SK-N-SH (cell line): ENCODE measurements at regions not wholly inside any gene's neighbourhood (a gene's known extent, or its start where the extent isn't known, plus 50 kb on each side); places are given as distances from the start of the nearest gene placed in this dataset.

Experiments
- CTCF ChIA-PET: fragments of 300-600, 350-600 bp; formaldehyde crosslinking; extraction: SDS; loops from one replicate; lab custom pipeline; 2021; lab: Yijun Ruan, JAX
- POLR2A ChIA-PET: fragments of 350-600 bp; sonication (Branson Sonifier 250); formaldehyde crosslinking; extraction: SDS; loops from one replicate; lab custom pipeline; 2020; ENCODE audit warnings: antibody characterized with exemption, inconsistent platforms; lab: Yijun Ruan, JAX
- DNase-seq: peaks from one replicate; pipeline ENCODE4 v3.0.0; 2012
- H2AFZ ChIP-seq: fragments of 200-600 bp; sonication (generic); 2 replicates; pipeline ENCODE4 v1.8.1; 2016; ENCODE audit warnings: antibody characterized with exemption, mild to moderate bottlenecking, low read depth
- H3F3A ChIP-seq: fragments of 200-600 bp; sonication (generic); replicated peaks from 2 replicates; pipeline ENCODE3; 2016; ENCODE audit warnings: antibody characterized with exemption, mild to moderate bottlenecking; ENCODE audit not compliant: insufficient read depth
- H3K27ac ChIP-seq, 2 experiments: fragments of 200-500 bp in 1 of 2; fragments of 200-600 bp in 1 of 2; sonication (Bioruptor generic) in 1 of 2; sonication (generic), shearing (Covaris generic) in 1 of 2; 2 replicates each; pipeline versions ENCODE4 v1.5.1 to v1.6.1; 2014 to 2016; ENCODE audit warnings: low read depth in 2 of 2, inconsistent platforms in 1 of 2, low read length in 1 of 2, mild to moderate bottlenecking in 1 of 2, mixed read lengths in 1 of 2
- H3K27me3 ChIP-seq: fragments of 200-600 bp; sonication (generic), shearing (Covaris generic); 2 replicates; pipeline ENCODE4 v1.6.1; 2016; ENCODE audit warnings: mixed run types; ENCODE audit not compliant: insufficient read depth
- H3K36me3 ChIP-seq, 2 experiments: fragments of 200-500 bp in 1 of 2; fragments of 200-600 bp in 1 of 2; sonication (Bioruptor generic) in 1 of 2; sonication (generic) in 1 of 2; replicated peaks in 1 of 2; 2 replicates each; pipeline versions ENCODE3 to v1.5.1; 2014 to 2016; ENCODE audit warnings: low read length in 1 of 2, mild to moderate bottlenecking in 1 of 2; ENCODE audit not compliant: insufficient read depth in 2 of 2, control insufficient read depth in 1 of 2
- H3K4me1 ChIP-seq, 2 experiments: fragments of 200-500 bp in 1 of 2; fragments of 200-600 bp in 1 of 2; sonication (Bioruptor generic) in 1 of 2; sonication (generic), shearing (Covaris generic) in 1 of 2; 2 replicates each; pipeline versions ENCODE4 v1.5.1 to v1.6.1; 2014 to 2016; ENCODE audit warnings: low read depth in 1 of 2, low read length in 1 of 2, mixed run types in 1 of 2; ENCODE audit not compliant: insufficient read depth in 2 of 2, control insufficient read depth in 1 of 2
- H3K4me2 ChIP-seq: fragments of 200-600 bp; sonication (generic), shearing (Covaris generic); 2 replicates; pipeline ENCODE4 v1.6.1; 2017; ENCODE audit warnings: mixed run types
- H3K4me3 ChIP-seq, 2 experiments: fragments of 200-500 bp in 1 of 2; fragments of 200-600 bp in 1 of 2; sonication (Bioruptor generic) in 1 of 2; sonication (generic), shearing (Covaris generic) in 1 of 2; 2 replicates each; pipeline versions ENCODE4 v1.5.1 to v1.8.1; 2014 to 2016; ENCODE audit warnings: low read depth in 2 of 2, inconsistent platforms in 1 of 2, low read length in 1 of 2, mild to moderate bottlenecking in 1 of 2, mixed read lengths in 1 of 2, moderate library complexity in 1 of 2
- H3K79me2 ChIP-seq: fragments of 200-600 bp; sonication (generic); 2 replicates; pipeline ENCODE4 v1.8.1; 2017; ENCODE audit warnings: mild to moderate bottlenecking; ENCODE audit not compliant: insufficient read depth
- H3K9ac ChIP-seq: fragments of 200-600 bp; sonication (generic); 2 replicates; pipeline ENCODE4 v1.6.1; 2017; ENCODE audit warnings: mixed run types
- H3K9me2 ChIP-seq: fragments of 200-600 bp; sonication (generic); 2 replicates; pipeline ENCODE4 v1.6.1; 2017; ENCODE audit warnings: mixed run types
- H3K9me3 ChIP-seq: fragments of 200-600 bp; sonication (generic); 2 replicates; pipeline ENCODE4 v1.6.1; 2017; ENCODE audit warnings: mixed run types, mild to moderate bottlenecking, moderate library complexity
- H4K20me1 ChIP-seq: fragments of 200-600 bp; sonication (generic); 2 replicates; pipeline ENCODE4 v1.6.1; 2017; ENCODE audit warnings: mild to moderate bottlenecking, mixed run types; ENCODE audit not compliant: insufficient read depth
- EZH2phosphoT487 ChIP-seq: fragments of 200-600 bp; sonication (generic); IDR thresholded peaks from 2 replicates; pipeline ENCODE4 v1.6.1; 2017; ENCODE audit warnings: low read depth, mixed run types, mild to moderate bottlenecking, antibody characterized with exemption, moderate library complexity, borderline replicate concordance
- FOXJ3 ChIP-seq: sonication (generic); formaldehyde crosslinking; IDR thresholded peaks from 2 replicates; pipeline ENCODE4 v1.5.1; 2020; ENCODE audit warnings: mild to moderate bottlenecking, missing genetic modification reagents
- GABPA ChIP-seq: IDR thresholded peaks from 2 replicates; pipeline ENCODE4 v1.4.0; 2012; ENCODE audit warnings: low read depth, mild to moderate bottlenecking
- MEF2A ChIP-seq: IDR thresholded peaks from 2 replicates; pipeline ENCODE4 v1.4.0; 2012; ENCODE audit warnings: low read depth, borderline replicate concordance
- MXI1 ChIP-seq: IDR thresholded peaks from 2 replicates; pipeline ENCODE4 v1.6.1; 2012; ENCODE audit warnings: mild to moderate bottlenecking, low read depth, low read length, improper control_type of control experiment
- RFX5 ChIP-seq: IDR thresholded peaks from 2 replicates; pipeline ENCODE4 v1.6.1; 2012; ENCODE audit warnings: mild to moderate bottlenecking, improper control_type of control experiment, low read length
- RXRA ChIP-seq: IDR thresholded peaks from 2 replicates; pipeline ENCODE4 v1.4.0; 2012; ENCODE audit warnings: low read depth, mild to moderate bottlenecking, borderline replicate concordance
- SMC3 ChIP-seq: IDR thresholded peaks from 2 replicates; pipeline ENCODE4 v1.6.1; 2012; ENCODE audit warnings: low read depth, low read length, improper control_type of control experiment
- TAF1 ChIP-seq: IDR thresholded peaks from 2 replicates; pipeline ENCODE4 v1.6.1; 2012; ENCODE audit warnings: low read depth, mild to moderate bottlenecking, low read length, moderate library complexity, borderline replicate concordance
- TEAD4 ChIP-seq: IDR thresholded peaks from 2 replicates; pipeline ENCODE4 v1.4.0; 2012; ENCODE audit warnings: mild to moderate bottlenecking, borderline replicate concordance; ENCODE audit not compliant: insufficient read depth
- YY1 ChIP-seq: IDR thresholded peaks from 2 replicates; pipeline ENCODE4 v1.4.0; 2012; ENCODE audit warnings: low read depth, mild to moderate bottlenecking
- WGBS: methylation state at CpG from one replicate; pipeline ENCODE4 v1.1.6; 2017; ENCODE audit warnings: low lambda C conversion rate; 5-methylcytosine and 5-hydroxymethylcytosine counted together
- TF ChIP-seq, protein P1 (sequence below): fragments of 150-350 bp; IDR thresholded peaks from 2 replicates; pipeline ENCODE4 v1.6.1; 2017; ENCODE audit warnings: antibody characterized with exemption, low read length, low read depth, borderline replicate concordance
- TF ChIP-seq, protein P2 (sequence below): IDR thresholded peaks from 2 replicates; pipeline ENCODE4 v1.4.0; 2012; ENCODE audit warnings: low read depth, borderline replicate concordance
- TF ChIP-seq, protein P3 (sequence below): fragments of 200-600 bp; sonication (generic); IDR thresholded peaks from 2 replicates; pipeline ENCODE4 v1.6.1; 2017; ENCODE audit warnings: antibody characterized with exemption, mild to moderate bottlenecking, moderate library complexity

DNA sequence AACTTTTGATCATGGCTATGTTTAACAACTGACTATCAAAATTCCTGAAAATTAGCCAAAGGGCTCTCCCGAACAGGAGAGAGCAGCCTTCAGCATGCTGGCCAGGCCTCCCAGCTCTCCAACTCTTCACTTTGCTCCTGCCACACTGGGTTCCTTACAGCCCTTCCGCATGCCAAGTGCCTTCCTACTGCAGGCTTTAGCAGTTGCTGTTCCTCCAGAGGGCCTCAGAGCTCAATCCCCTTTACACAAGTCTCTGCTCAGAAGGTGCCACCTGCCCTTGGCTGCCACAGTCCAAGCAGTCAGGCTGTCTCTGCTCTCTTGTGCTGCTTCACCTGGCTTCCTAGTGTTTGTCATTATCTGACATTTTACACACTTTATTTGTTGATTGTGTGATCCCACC, 553.1 kb upstream of the PPP2R3A start (continued):
- TF ChIP-seq GABPA, result no peak
- no peak for TF ChIP-seq YY1
- TF ChIP-seq MXI1, result no peak
- TF ChIP-seq, protein P1, sequence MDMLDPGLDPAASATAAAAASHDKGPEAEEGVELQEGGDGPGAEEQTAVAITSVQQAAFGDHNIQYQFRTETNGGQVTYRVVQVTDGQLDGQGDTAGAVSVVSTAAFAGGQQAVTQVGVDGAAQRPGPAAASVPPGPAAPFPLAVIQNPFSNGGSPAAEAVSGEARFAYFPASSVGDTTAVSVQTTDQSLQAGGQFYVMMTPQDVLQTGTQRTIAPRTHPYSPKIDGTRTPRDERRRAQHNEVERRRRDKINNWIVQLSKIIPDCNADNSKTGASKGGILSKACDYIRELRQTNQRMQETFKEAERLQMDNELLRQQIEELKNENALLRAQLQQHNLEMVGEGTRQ, result no peak
- no peak for TF ChIP-seq TEAD4
- no peak for TF ChIP-seq TAF1
- TF ChIP-seq MEF2A, result no peak
- no peak for TF ChIP-seq RXRA
- TF ChIP-seq RFX5, result no peak

DNA sequence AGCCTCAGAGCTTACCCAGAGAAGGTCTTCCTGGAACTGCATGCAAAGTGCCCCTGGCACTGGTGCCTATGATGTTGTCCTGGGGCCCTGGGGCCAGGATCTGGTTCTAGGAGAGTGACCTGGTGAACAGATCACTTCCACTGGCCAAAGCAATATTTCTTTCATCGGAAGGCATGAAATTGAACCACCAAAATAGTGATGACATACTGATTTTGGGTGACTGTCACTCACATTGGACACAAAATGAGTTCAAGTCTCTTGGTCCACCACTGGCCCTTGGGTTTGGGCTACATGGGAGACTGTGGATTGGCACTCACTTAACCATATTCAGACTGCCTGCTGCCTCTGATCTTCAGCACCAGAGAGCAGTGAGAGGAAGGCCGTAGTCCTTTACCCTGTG, 549.3 kb upstream of the PPP2R3A start:
- no peaks in the 10 kb centered on the region for H3K36me3 ChIP-seq
- H3K9me3 ChIP-seq, result no peaks in the 10 kb centered on the region
- no peak for DNase-seq
- H4K20me1 ChIP-seq, result no peaks in the 10 kb centered on the region
- no peak overlapping the region for H3K4me3 ChIP-seq
- CTCF ChIA-PET, result no interaction called here
- no peak overlapping the region for H3K9ac ChIP-seq
- H3K27ac ChIP-seq, result no peak overlapping the region
- no peak overlapping the region for H2AFZ ChIP-seq
- no peaks in the 10 kb centered on the region for H3K9me2 ChIP-seq
- no peaks in the 10 kb centered on the region for H3K4me1 ChIP-seq
- no peaks in the 10 kb centered on the region for H3K79me2 ChIP-seq
- no peak overlapping the region for H3K4me2 ChIP-seq
- no peaks in the 10 kb centered on the region for H3F3A ChIP-seq
- POLR2A ChIA-PET, result no interaction called here
- 14% methylated on average over 1 of the region's 2 CpGs for WGBS
- no peaks in the 10 kb centered on the region for H3K27me3 ChIP-seq
- TF ChIP-seq FOXJ3 (CRISPR knock-in tag) (no peak), TEAD4 (no peak), EZH2phosphoT487 (no peak), MEF2A (no peak), RXRA (no peak), YY1 (no peak), SMC3 (no peak)
- TF ChIP-seq, protein P2, sequence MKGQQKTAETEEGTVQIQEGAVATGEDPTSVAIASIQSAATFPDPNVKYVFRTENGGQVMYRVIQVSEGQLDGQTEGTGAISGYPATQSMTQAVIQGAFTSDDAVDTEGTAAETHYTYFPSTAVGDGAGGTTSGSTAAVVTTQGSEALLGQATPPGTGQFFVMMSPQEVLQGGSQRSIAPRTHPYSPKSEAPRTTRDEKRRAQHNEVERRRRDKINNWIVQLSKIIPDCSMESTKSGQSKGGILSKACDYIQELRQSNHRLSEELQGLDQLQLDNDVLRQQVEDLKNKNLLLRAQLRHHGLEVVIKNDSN, result no peak
- TF ChIP-seq, protein P3, sequence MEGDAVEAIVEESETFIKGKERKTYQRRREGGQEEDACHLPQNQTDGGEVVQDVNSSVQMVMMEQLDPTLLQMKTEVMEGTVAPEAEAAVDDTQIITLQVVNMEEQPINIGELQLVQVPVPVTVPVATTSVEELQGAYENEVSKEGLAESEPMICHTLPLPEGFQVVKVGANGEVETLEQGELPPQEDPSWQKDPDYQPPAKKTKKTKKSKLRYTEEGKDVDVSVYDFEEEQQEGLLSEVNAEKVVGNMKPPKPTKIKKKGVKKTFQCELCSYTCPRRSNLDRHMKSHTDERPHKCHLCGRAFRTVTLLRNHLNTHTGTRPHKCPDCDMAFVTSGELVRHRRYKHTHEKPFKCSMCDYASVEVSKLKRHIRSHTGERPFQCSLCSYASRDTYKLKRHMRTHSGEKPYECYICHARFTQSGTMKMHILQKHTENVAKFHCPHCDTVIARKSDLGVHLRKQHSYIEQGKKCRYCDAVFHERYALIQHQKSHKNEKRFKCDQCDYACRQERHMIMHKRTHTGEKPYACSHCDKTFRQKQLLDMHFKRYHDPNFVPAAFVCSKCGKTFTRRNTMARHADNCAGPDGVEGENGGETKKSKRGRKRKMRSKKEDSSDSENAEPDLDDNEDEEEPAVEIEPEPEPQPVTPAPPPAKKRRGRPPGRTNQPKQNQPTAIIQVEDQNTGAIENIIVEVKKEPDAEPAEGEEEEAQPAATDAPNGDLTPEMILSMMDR, result no peak
- TF ChIP-seq, protein P1, result no peak
